ENCODE measurements at regions not wholly inside any gene's neighbourhood (a gene's known extent, or its start where the extent isn't known, plus 50 kb on each side); places are given as distances from the start of the nearest gene placed in this dataset.

- ChIA-PET CTCF (no interaction called here), POLR2A (no interaction called here)
- intact Hi-C loops (cut with micrococcal nuclease): no loop called here
- no peak for DNase-seq
- peaks cover 8% of the 10 kb centered on the region for H3K27me3 Mint-ChIP-seq
- no peak overlapping the region for H3K4me3 Mint-ChIP-seq
- no peaks in the 10 kb centered on the region for H3K36me3 Mint-ChIP-seq
- H3K9me3 Mint-ChIP-seq: peaks cover 15% of the 10 kb centered on the region
- no peak overlapping the region for H3K27ac Mint-ChIP-seq
- H3K4me1 Mint-ChIP-seq (ENCODE audit: low read depth): no peaks in the 10 kb centered on the region
These were observed 609.6 kb downstream of the HINT1 start for GRCh38 chr5:130555429-130555828.

- Mint-ChIP-seq H3K27me3 (peaks cover 7% of the 10 kb centered on the region), H3K4me1 (ENCODE audit: low read depth) (no peaks in the 10 kb centered on the region), H3K27ac (no peak overlapping the region), H3K9me3 (no peaks in the 10 kb centered on the region), H3K36me3 (no peaks in the 10 kb centered on the region), H3K4me3 (no peak overlapping the region)
- ChIA-PET CTCF (no interaction called here), POLR2A (no interaction called here)
- no peak for DNase-seq
- intact Hi-C loops (cut with micrococcal nuclease): no loop called here
These were observed 614.5 kb downstream of the HINT1 start for GRCh38 chr5:130550562-130550928.

GRCh38 chr5:130549884-130550561, 615.0 kb downstream of the HINT1 start:
- H3K27ac Mint-ChIP-seq: no peak overlapping the region
- H3K9me3 Mint-ChIP-seq: no peaks in the 10 kb centered on the region
- ChIA-PET POLR2A (no interaction called here), CTCF (no interaction called here)
- intact Hi-C loops (cut with micrococcal nuclease): no loop called here
- H3K27me3 Mint-ChIP-seq: peaks cover 7% of the 10 kb centered on the region
- H3K36me3 Mint-ChIP-seq: no peaks in the 10 kb centered on the region
- H3K4me3 Mint-ChIP-seq: no peak overlapping the region
- DNase-seq: no peak
- no peaks in the 10 kb centered on the region for H3K4me1 Mint-ChIP-seq (ENCODE audit: low read depth)

- H3K4me1 Mint-ChIP-seq (ENCODE audit: low read depth): peaks cover 3% of the 10 kb centered on the region
- no peak for DNase-seq
- H3K36me3 Mint-ChIP-seq: no peaks in the 10 kb centered on the region
- no peak overlapping the region for H3K4me3 Mint-ChIP-seq
- intact Hi-C loops (cut with micrococcal nuclease): no loop called here
- peaks cover 4% of the 10 kb centered on the region for H3K9me3 Mint-ChIP-seq
- POLR2A ChIA-PET: no interaction called here
- H3K27ac Mint-ChIP-seq: no peak overlapping the region
- H3K27me3 Mint-ChIP-seq: peaks cover 6% of the 10 kb centered on the region
- CTCF ChIA-PET: no interaction called here
These were observed 618.8 kb downstream of the HINT1 start for GRCh38 chr5:130546211-130546610.

GRCh38 chr5:130545291-130545690, 619.8 kb downstream of the HINT1 start:
- H3K9me3 Mint-ChIP-seq: peaks cover 4% of the 10 kb centered on the region
- peaks cover 6% of the 10 kb centered on the region for H3K27me3 Mint-ChIP-seq
- POLR2A ChIA-PET: no interaction called here
- H3K4me3 Mint-ChIP-seq: no peak overlapping the region
- H3K27ac Mint-ChIP-seq: no peak overlapping the region
- H3K36me3 Mint-ChIP-seq: no peaks in the 10 kb centered on the region
- CTCF ChIA-PET: no interaction called here
- intact Hi-C loops (cut with micrococcal nuclease): no loop called here
- DNase-seq: no peak
- H3K4me1 Mint-ChIP-seq (ENCODE audit: low read depth): peaks cover 3% of the 10 kb centered on the region

- peak; percentile 40 for DNase-seq
These were observed 623.3 kb downstream of the HINT1 start for GRCh38 chr5:130541617-130542221.

GRCh38 chr5:130536691-130537090, 628.4 kb downstream of the HINT1 start:
- Mint-ChIP-seq H3K27me3 (no peaks in the 10 kb centered on the region), H3K9me3 (no peaks in the 10 kb centered on the region), H3K4me3 (no peak overlapping the region), H3K27ac (no peak overlapping the region), H3K36me3 (no peaks in the 10 kb centered on the region), H3K4me1 (ENCODE audit: low read depth) (no peaks in the 10 kb centered on the region)
- DNase-seq: no peak
- ChIA-PET POLR2A (no interaction called here), CTCF (no interaction called here)
- intact Hi-C loops (cut with micrococcal nuclease): no loop called here

More at GRCh38 chr5:130541617-130542221, 623.3 kb downstream of the HINT1 start:
- H3K4me3 Mint-ChIP-seq: no peak overlapping the region
- POLR2A ChIA-PET: no interaction called here
- H3K27me3 Mint-ChIP-seq: no peaks in the 10 kb centered on the region
- no peaks in the 10 kb centered on the region for H3K36me3 Mint-ChIP-seq
- CTCF ChIA-PET: no interaction called here
- intact Hi-C loops (cut with micrococcal nuclease): no loop called here
- H3K9me3 Mint-ChIP-seq: peaks cover 4% of the 10 kb centered on the region
- no peak overlapping the region for H3K27ac Mint-ChIP-seq
- peaks cover 3% of the 10 kb centered on the region for H3K4me1 Mint-ChIP-seq (ENCODE audit: low read depth)

GRCh38 chr5:130532786-130533185, 628.5 kb downstream of the CHSY3 start:
- CTCF ChIA-PET: no interaction called here
- intact Hi-C loops (cut with micrococcal nuclease): no loop called here
- H3K27ac Mint-ChIP-seq: no peak overlapping the region
- no peak overlapping the region for H3K4me3 Mint-ChIP-seq
- no peaks in the 10 kb centered on the region for H3K4me1 Mint-ChIP-seq (ENCODE audit: low read depth)
- POLR2A ChIA-PET: no interaction called here
- H3K9me3 Mint-ChIP-seq: no peaks in the 10 kb centered on the region
- H3K27me3 Mint-ChIP-seq: no peaks in the 10 kb centered on the region
- no peaks in the 10 kb centered on the region for H3K36me3 Mint-ChIP-seq
- no peak for DNase-seq

GRCh38 chr5:130529511-130530485, 625.5 kb downstream of the CHSY3 start:
- Mint-ChIP-seq H3K27ac (no peak overlapping the region), H3K4me1 (ENCODE audit: low read depth) (no peaks in the 10 kb centered on the region), H3K4me3 (no peak overlapping the region), H3K36me3 (no peaks in the 10 kb centered on the region), H3K9me3 (no peaks in the 10 kb centered on the region), H3K27me3 (no peaks in the 10 kb centered on the region)
- intact Hi-C loops (cut with micrococcal nuclease): no loop called here
- POLR2A ChIA-PET: no interaction called here
- no peak for DNase-seq
- CTCF ChIA-PET: no interaction called here

- ChIA-PET POLR2A (no interaction called here), CTCF (no interaction called here)
- H3K36me3 Mint-ChIP-seq: no peaks in the 10 kb centered on the region
- no peaks in the 10 kb centered on the region for H3K4me1 Mint-ChIP-seq (ENCODE audit: low read depth)
- no peak overlapping the region for H3K27ac Mint-ChIP-seq
- intact Hi-C loops (cut with micrococcal nuclease): no loop called here
- no peaks in the 10 kb centered on the region for H3K9me3 Mint-ChIP-seq
- H3K4me3 Mint-ChIP-seq: no peak overlapping the region
- H3K27me3 Mint-ChIP-seq: no peaks in the 10 kb centered on the region
- no peak for DNase-seq
These were observed 624.8 kb downstream of the CHSY3 start for GRCh38 chr5:130529111-130529510.

- ChIA-PET POLR2A (no interaction called here), CTCF (no interaction called here)
- intact Hi-C loops (cut with micrococcal nuclease): no loop called here
- H3K4me1 Mint-ChIP-seq (ENCODE audit: low read depth): no peaks in the 10 kb centered on the region
- H3K27ac Mint-ChIP-seq: no peak overlapping the region
- DNase-seq: no peak
- H3K36me3 Mint-ChIP-seq: no peaks in the 10 kb centered on the region
- H3K27me3 Mint-ChIP-seq: no peaks in the 10 kb centered on the region
- H3K4me3 Mint-ChIP-seq: no peak overlapping the region
- H3K9me3 Mint-ChIP-seq: no peaks in the 10 kb centered on the region
These were observed 624.2 kb downstream of the CHSY3 start for GRCh38 chr5:130528474-130528873.

GRCh38 chr5:130526708-130527107, 622.4 kb downstream of the CHSY3 start:
- peaks cover 3% of the 10 kb centered on the region for H3K27me3 Mint-ChIP-seq
- H3K4me1 Mint-ChIP-seq (ENCODE audit: low read depth): no peaks in the 10 kb centered on the region
- no peak overlapping the region for H3K27ac Mint-ChIP-seq
- CTCF ChIA-PET: no interaction called here
- no peaks in the 10 kb centered on the region for H3K36me3 Mint-ChIP-seq
- DNase-seq: no peak
- H3K9me3 Mint-ChIP-seq: no peaks in the 10 kb centered on the region
- POLR2A ChIA-PET: no interaction called here
- no peak overlapping the region for H3K4me3 Mint-ChIP-seq
- intact Hi-C loops (cut with micrococcal nuclease): no loop called here

GRCh38 chr5:130520211-130520610, 615.9 kb downstream of the CHSY3 start:
- no peak overlapping the region for H3K27ac Mint-ChIP-seq
- ChIA-PET CTCF (no interaction called here), POLR2A (no interaction called here)
- H3K36me3 Mint-ChIP-seq: no peaks in the 10 kb centered on the region
- H3K27me3 Mint-ChIP-seq: peaks cover 6% of the 10 kb centered on the region
- DNase-seq: no peak
- peaks cover 22% of the 10 kb centered on the region for H3K9me3 Mint-ChIP-seq
- no peak overlapping the region for H3K4me3 Mint-ChIP-seq
- H3K4me1 Mint-ChIP-seq (ENCODE audit: low read depth): no peaks in the 10 kb centered on the region
- intact Hi-C loops (cut with micrococcal nuclease): no loop called here

Data from activated CD4-positive, alpha-beta memory T cell treated with anti-CD3 and anti-CD28 coated beads for 36 hours (primary cell).